ENCODE measurements at regions not wholly inside any gene's neighbourhood (a gene's known extent, or its start where the extent isn't known, plus 50 kb on each side); places are given as distances from the start of the nearest gene placed in this dataset.

DNA sequence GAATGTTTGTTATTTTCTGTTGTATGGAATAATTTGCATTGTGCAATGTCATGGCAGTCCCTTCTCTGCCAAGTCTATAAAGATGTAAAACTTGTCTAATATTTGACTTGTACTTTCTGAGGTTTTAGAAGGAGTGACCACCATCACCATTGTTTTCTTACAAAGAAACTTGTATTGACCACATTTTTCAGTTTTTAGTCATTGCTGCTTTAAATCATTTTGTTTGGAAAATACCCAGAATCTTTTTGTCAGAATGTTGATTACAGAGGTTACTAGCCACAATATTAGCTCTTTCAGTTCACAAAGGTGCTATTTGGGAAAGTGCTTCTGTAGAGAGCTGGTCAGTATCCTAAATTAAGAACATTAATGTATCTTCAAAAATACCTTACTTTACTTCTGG lies 532.4 kb upstream of the GBE1 start:
- TF ChIP-seq CTCF (IDR thresholded peaks at IDR 0.05) (no peak), POLR2A (IDR thresholded peaks at IDR 0.05) (no peak)

All from testis (tissue), 2 donors.